HAP-1 (cell line): ENCODE measurements at regions not wholly inside any gene's neighbourhood (a gene's known extent, or its start where the extent isn't known, plus 50 kb on each side); places are given as distances from the start of the nearest gene placed in this dataset.
A peak's percentile ranks its signal among the peaks of the same experiment; 100 is the strongest.

ENCODE experiments used
- DNase-seq, 2 experiments: peaks; one replicate each; pipeline ENCODE4 v3.0.0-alpha.2; 2016 to 2020; ENCODE audit warnings: low spot score in 2 of 2
- H3K27me3 ChIP-seq: fragments of 250-450 bp; sonication (Bioruptor Pico); 2 replicates; pipeline ENCODE4 v1.5.1; 2020; ENCODE audit warnings: low read depth, mild to moderate bottlenecking, moderate library complexity
- H3K36me3 ChIP-seq: fragments of 250-450 bp; sonication (Bioruptor Pico); replicated peaks from 2 replicates; pipeline ENCODE4 v1.5.1; 2020; ENCODE audit warnings: mild to moderate bottlenecking
- H3K4me1 ChIP-seq: fragments of 250-450 bp; sonication (Bioruptor Pico); 2 replicates; pipeline ENCODE4 v1.5.1; 2020; ENCODE audit warnings: mild to moderate bottlenecking
- H3K4me3 ChIP-seq: fragments of 250-450 bp; sonication (Bioruptor Pico); 2 replicates; pipeline ENCODE4 v1.5.1; 2020; ENCODE audit warnings: mild to moderate bottlenecking, moderate library complexity
- H3K9me3 ChIP-seq: fragments of 250-450 bp; sonication (Bioruptor Pico); 2 replicates; pipeline ENCODE4 v1.5.1; 2020; ENCODE audit warnings: mild to moderate bottlenecking, moderate library complexity
- in situ Hi-C: fragments of 300-500 bp; cut with MboI; formaldehyde crosslinking; loops from 3 replicates; pipeline ENCODE4 v1.14.3; 2020; ENCODE audit warnings: low sequenced_read_pairs, inconsistent platforms, mixed read lengths

- in situ Hi-C loops, result no loop called here
- peak in 1 of 2 experiments; percentile 9 for DNase-seq
- H3K36me3 ChIP-seq, result no peaks in the 10 kb centered on the region
- H3K4me1 ChIP-seq, result no peaks in the 10 kb centered on the region
- H3K27me3 ChIP-seq, result no peaks in the 10 kb centered on the region
- H3K9me3 ChIP-seq, result no peaks in the 10 kb centered on the region
- no peak overlapping the region for H3K4me3 ChIP-seq
Measured at GRCh38 chr9:2570615-2571479, 50.7 kb upstream of the VLDLR start.
